H1 (cell line): ENCODE measurements at regions not wholly inside any gene's neighbourhood (a gene's known extent, or its start where the extent isn't known, plus 50 kb on each side); places are given as distances from the start of the nearest gene placed in this dataset.

ENCODE experiments used
- CTCF ChIA-PET: fragments of 300-600 bp; sonication (Branson Sonifier 250); formaldehyde crosslinking; loops from one replicate; lab custom pipeline; 2021; ENCODE audit not compliant: partially characterized antibody; lab: Charles Lee
- POLR2A ChIA-PET: fragments of 300-600 bp; sonication (Branson Sonifier 250); formaldehyde crosslinking; loops from one replicate; lab custom pipeline; 2021; ENCODE audit warnings: inconsistent platforms; ENCODE audit not compliant: partially characterized antibody; lab: Charles Lee
- DNase-seq, 2 experiments: peaks; one replicate each; pipeline versions ENCODE4 v3.0.0 to v3.0.0-alpha.2; 2010 to 2022; ENCODE audit warnings: low spot score in 2 of 2, low read depth in 1 of 2, mixed read lengths in 1 of 2
- FAIRE-seq: peaks from 2 replicates; lab custom pipeline; 2011; peaks lifted over from hg19 to GRCh38; lab: Jason Lieb, UNC
- H2AFZ ChIP-seq: 2 replicates; pipeline ENCODE4 v1.8.1; 2012; ENCODE audit warnings: low read length, inconsistent platforms
- H2AK5ac ChIP-seq: 2 replicates; pipeline ENCODE4 v1.6.1; 2013; ENCODE audit warnings: low read depth, low read length
- H2BK120ac ChIP-seq: replicated peaks from 2 replicates; pipeline ENCODE3; 2013; ENCODE audit warnings: low read depth, low read length, inconsistent platforms
- H2BK12ac ChIP-seq: 2 replicates; pipeline ENCODE4 v1.6.1; 2013; ENCODE audit warnings: low read depth, low read length
- H2BK15ac ChIP-seq: 2 replicates; pipeline ENCODE4 v1.6.1; 2013; ENCODE audit warnings: low read length
- H2BK20ac ChIP-seq: 2 replicates; pipeline ENCODE4 v1.6.1; 2013; ENCODE audit warnings: low read length
- H2BK5ac ChIP-seq: 2 replicates; pipeline ENCODE4 v1.6.1; 2013; ENCODE audit warnings: low read depth, low read length
- H3K14ac ChIP-seq: 2 replicates; pipeline ENCODE4 v1.6.1; 2013; ENCODE audit warnings: inconsistent platforms; ENCODE audit not compliant: insufficient read length
- H3K18ac ChIP-seq: 2 replicates; pipeline ENCODE4 v1.6.1; 2013; ENCODE audit warnings: low read length; ENCODE audit errors: extremely low read depth
- H3K23ac ChIP-seq: 2 replicates; pipeline ENCODE4 v1.6.1; 2013; ENCODE audit warnings: inconsistent platforms; ENCODE audit not compliant: insufficient read length
- H3K23me2 ChIP-seq: 2 replicates; pipeline ENCODE4 v1.6.1; 2013; ENCODE audit warnings: low read depth, low read length
- H3K27ac ChIP-seq: 2 replicates; pipeline ENCODE4 v1.6.1; 2011; ENCODE audit warnings: low read depth, low read length, inconsistent platforms
- H3K27me3 ChIP-seq, 4 experiments: replicated peaks in 1 of 4; 1 replicate in 1 of 4; 2 replicates in 3 of 4; pipeline versions ENCODE4 v1.6.1 to v1.8.1; 2011 to 2013; ENCODE audit warnings: low read length in 3 of 4, mild to moderate bottlenecking in 3 of 4, inconsistent platforms in 2 of 4, mixed read lengths in 2 of 4, moderate library complexity in 1 of 4; ENCODE audit not compliant: control insufficient read depth in 3 of 4, insufficient read depth in 3 of 4; ENCODE audit errors: extremely low read depth in 1 of 4
- H3K36me3 ChIP-seq, 4 experiments: 2 replicates each; pipeline versions ENCODE4 v1.6.1 to v1.8.1; 2011 to 2013; ENCODE audit warnings: mild to moderate bottlenecking in 4 of 4, low read length in 3 of 4, moderate library complexity in 2 of 4, control low read depth in 1 of 4, inconsistent platforms in 1 of 4; ENCODE audit not compliant: insufficient read depth in 4 of 4, control insufficient read depth in 2 of 4
- H3K4ac ChIP-seq: replicated peaks from 2 replicates; pipeline ENCODE3; 2013; ENCODE audit warnings: low read length, low read depth, mixed read lengths, inconsistent platforms; ENCODE audit not compliant: insufficient read length
- H3K4me1 ChIP-seq, 4 experiments: replicated peaks in 1 of 4; 1 replicate in 1 of 4; 2 replicates in 3 of 4; pipeline versions ENCODE4 v1.6.1 to v1.8.1; 2011 to 2013; ENCODE audit warnings: low read length in 3 of 4, inconsistent platforms in 2 of 4, mixed read lengths in 1 of 4; ENCODE audit not compliant: insufficient read depth in 4 of 4, control insufficient read depth in 3 of 4
- H3K4me2 ChIP-seq, 2 experiments: 2 replicates each; pipeline versions ENCODE4 v1.6.1 to v1.8.1; 2011 to 2013; ENCODE audit warnings: low read depth in 2 of 2, low read length in 2 of 2, control low read depth in 1 of 2, inconsistent platforms in 1 of 2, mild to moderate bottlenecking in 1 of 2; ENCODE audit not compliant: insufficient read depth in 1 of 2
- H3K4me3 ChIP-seq, 4 experiments: fragments of 200-600, 300-600 bp in 1 of 4; sonication (generic), shearing (Covaris generic), sonication (Bioruptor Twin) in 1 of 4; 2 replicates each; pipeline versions ENCODE4 v1.5.1 to v1.8.1; 2011 to 2016; ENCODE audit warnings: low read length in 4 of 4, low read depth in 3 of 4, control low read depth in 2 of 4, inconsistent platforms in 2 of 4, mild to moderate bottlenecking in 2 of 4, mixed read lengths in 1 of 4, moderate library complexity in 1 of 4; ENCODE audit not compliant: insufficient read depth in 2 of 4; ENCODE audit errors: extremely low read depth in 1 of 4
- H3K56ac ChIP-seq: replicated peaks from 2 replicates; pipeline ENCODE3; 2013; ENCODE audit warnings: low read depth, mild to moderate bottlenecking, mixed read lengths, low read length, inconsistent platforms; ENCODE audit not compliant: insufficient read length
- H3K79me1 ChIP-seq: 2 replicates; pipeline ENCODE4 v1.6.1; 2013; ENCODE audit warnings: low read depth, low read length, control low read depth
- H3K79me2 ChIP-seq, 2 experiments: 2 replicates each; pipeline versions ENCODE4 v1.6.1 to v1.8.1; 2012 to 2013; ENCODE audit warnings: low read length in 2 of 2, mild to moderate bottlenecking in 2 of 2, inconsistent platforms in 1 of 2; ENCODE audit not compliant: insufficient read depth in 2 of 2, control insufficient read depth in 1 of 2
- H3K9ac ChIP-seq, 4 experiments: replicated peaks in 1 of 4; 1 replicate in 1 of 4; 2 replicates in 3 of 4; pipeline versions ENCODE4 v1.6.1 to v1.8.1; 2011 to 2013; ENCODE audit warnings: low read depth in 3 of 4, low read length in 3 of 4, control low read depth in 2 of 4, mild to moderate bottlenecking in 2 of 4, moderate library complexity in 2 of 4, inconsistent platforms in 1 of 4; ENCODE audit errors: extremely low read depth in 1 of 4
- H3K9me3 ChIP-seq, 2 experiments: 2 replicates each; pipeline versions ENCODE4 v1.6.1 to v1.8.1; 2012 to 2013; ENCODE audit warnings: mild to moderate bottlenecking in 2 of 2, moderate library complexity in 2 of 2, control low read depth in 1 of 2, inconsistent platforms in 1 of 2, low read depth in 1 of 2, low read length in 1 of 2, mixed read lengths in 1 of 2; ENCODE audit not compliant: insufficient read depth in 2 of 2
- H4K20me1 ChIP-seq, 2 experiments: replicated peaks in 1 of 2; 2 replicates each; pipeline versions ENCODE3 to v1.8.1; 2011 to 2013; ENCODE audit warnings: inconsistent platforms in 2 of 2, low read length in 2 of 2, mild to moderate bottlenecking in 1 of 2; ENCODE audit not compliant: insufficient read depth in 2 of 2, control insufficient read depth in 1 of 2
- H4K5ac ChIP-seq: 2 replicates; pipeline ENCODE4 v1.6.1; 2013; ENCODE audit warnings: low read length, low read depth, mixed read lengths, inconsistent platforms; ENCODE audit not compliant: insufficient read length
- H4K8ac ChIP-seq: 2 replicates; pipeline ENCODE4 v1.8.0; 2013; ENCODE audit warnings: mild to moderate bottlenecking, moderate library complexity, low read length, inconsistent platforms; ENCODE audit not compliant: insufficient read depth; ENCODE audit errors: extremely low read depth
- H4K91ac ChIP-seq: replicated peaks from 2 replicates; pipeline ENCODE3; 2013; ENCODE audit warnings: low read length, mixed read lengths, inconsistent platforms; ENCODE audit not compliant: insufficient read length
- CTCF ChIP-seq, 3 experiments: IDR thresholded peaks; 1 replicate in 2 of 3; 2 replicates in 1 of 3; pipeline versions ENCODE4 v1.5.1 to v1.6.1; 2011; ENCODE audit warnings: low read length in 3 of 3, mild to moderate bottlenecking in 3 of 3, inconsistent platforms in 2 of 3, low read depth in 1 of 3, moderate library complexity in 1 of 3; ENCODE audit not compliant: insufficient read depth in 1 of 3; ENCODE audit errors: control extremely low read depth in 1 of 3
- KDM1A ChIP-seq: fragments of 200-600, 300-600 bp; sonication (generic); IDR thresholded peaks from 2 replicates; pipeline ENCODE4 v1.7.1; 2016; ENCODE audit warnings: mild to moderate bottlenecking, low read length, borderline replicate concordance
- MAFK ChIP-seq: IDR thresholded peaks from 2 replicates; pipeline ENCODE4 v1.6.1; 2012; ENCODE audit warnings: low read depth, mild to moderate bottlenecking, improper control_type of control experiment, low read length
- RXRA ChIP-seq: IDR thresholded peaks from 2 replicates; pipeline ENCODE4 v1.6.1; 2011; ENCODE audit warnings: low read depth, mild to moderate bottlenecking, low read length, moderate library complexity; ENCODE audit not compliant: insufficient read depth
- WGBS, 2 experiments: shearing (Covaris generic) in 1 of 2; methylation state at CpG; one replicate each; pipeline versions ENCODE4 v1.1.6 to v1.1.7; 2013 to 2015; ENCODE audit warnings: low lambda C conversion rate in 2 of 2, mixed read lengths in 2 of 2, inconsistent platforms in 1 of 2, low coverage in 1 of 2, missing lambda C conversion rate in 1 of 2; ENCODE audit not compliant: insufficient replicate concordance in 2 of 2, insufficient coverage in 1 of 2, insufficient read length in 1 of 2; ENCODE audit errors: extremely low coverage in 1 of 2, missing lambda C conversion rate in 1 of 2; 5-methylcytosine and 5-hydroxymethylcytosine counted together

GRCh38 chr16:9144106-9144505 lies 52.7 kb downstream of the HAPSTR1 start:
- Histone ChIP-seq H3K23ac (no peak overlapping the region), H4K5ac (no peak overlapping the region), H3K23me2 (peaks cover 2% of the 10 kb centered on the region; the same call in 1 of the 2 replicates), H3K4me2 (no peak overlapping the region), H3K56ac (no peak overlapping the region), H3K14ac (no peak overlapping the region), H2BK120ac (no peak overlapping the region), H4K8ac (no peak overlapping the region), H3K18ac (no peak overlapping the region), H3K27me3 (no peaks in the 10 kb centered on the region), H2BK5ac (no peak overlapping the region; the same call in 1 of the 2 replicates), H3K9ac (no peak overlapping the region), H3K4me3 (no peak overlapping the region), H3K27ac (no peak overlapping the region), H3K36me3 (no peaks in the 10 kb centered on the region), H2BK15ac (no peak overlapping the region), H2AFZ (no peak overlapping the region), H2BK12ac (no peak overlapping the region), H3K79me1 (no peaks in the 10 kb centered on the region), H3K4ac (no peak overlapping the region), H2BK20ac (no peak overlapping the region), H3K4me1 (peaks cover 7 to 19% (median 9%) of the 10 kb centered on the region in 4 experiments; a peak in 6 of 7 replicates), H4K20me1 (peaks cover 0 to 3% of the 10 kb centered on the region in 2 experiments), H3K9me3 (no peaks in the 10 kb centered on the region), H4K91ac (no peak overlapping the region), H3K79me2 (no peaks in the 10 kb centered on the region), H2AK5ac (peak overlapping the region; percentile 86; the same call in 1 of the 2 replicates)
- ChIA-PET POLR2A (interaction anchor here (0.9 kb wide), 1 partner anchor 17 kb away, joined by 3 read pairs; no protein-coding TSS in a partner anchor), CTCF (no interaction called here)
- no peak for FAIRE-seq
- DNase-seq, result no peak
- 84% methylated on average over 8 of the region's 8 CpGs; no CpG with 5 or more reads in 1 of the 2 experiments for WGBS, 2 experiments
- TF ChIP-seq KDM1A (no peak), MAFK (no peak), RXRA (no peak), CTCF (IDR thresholded peaks at IDR 0.05; ENCODE audit: control extremely low read depth in 1 of 3, insufficient read depth in 1 of 3, low read depth in 1 of 3, low read length in 3 of 3) (peak in 2 of 3 experiments; percentile 6 to 10; a peak in 2 of 4 replicates)
